NB4 (cell line): ENCODE measurements at regions not wholly inside any gene's neighbourhood (a gene's known extent, or its start where the extent isn't known, plus 50 kb on each side); places are given as distances from the start of the nearest gene placed in this dataset.

ENCODE experiments used
- DNase-seq: peaks from one replicate; pipeline ENCODE4 v3.0.0; 2010; ENCODE audit warnings: low read depth
- H3K4me3 ChIP-seq: one replicate; pipeline ENCODE4 v1.5.1; 2011; ENCODE audit warnings: mild to moderate bottlenecking, low read depth, low read length, moderate library complexity
- CTCF ChIP-seq: IDR thresholded peaks from one replicate; pipeline ENCODE4 v1.5.1; 2012; ENCODE audit warnings: low read depth, low read length
- MAX ChIP-seq: IDR thresholded peaks from 2 replicates; pipeline ENCODE4 v1.6.1; 2011; ENCODE audit warnings: low read depth, low read length
- MYC ChIP-seq: IDR thresholded peaks from 2 replicates; pipeline ENCODE4 v1.6.1; 2011; ENCODE audit warnings: low read depth, low read length
- POLR2A ChIP-seq: IDR thresholded peaks from 2 replicates; pipeline ENCODE4 v1.6.1; 2011; ENCODE audit warnings: mild to moderate bottlenecking; ENCODE audit not compliant: insufficient read length; ENCODE audit errors: extremely low read depth

DNA sequence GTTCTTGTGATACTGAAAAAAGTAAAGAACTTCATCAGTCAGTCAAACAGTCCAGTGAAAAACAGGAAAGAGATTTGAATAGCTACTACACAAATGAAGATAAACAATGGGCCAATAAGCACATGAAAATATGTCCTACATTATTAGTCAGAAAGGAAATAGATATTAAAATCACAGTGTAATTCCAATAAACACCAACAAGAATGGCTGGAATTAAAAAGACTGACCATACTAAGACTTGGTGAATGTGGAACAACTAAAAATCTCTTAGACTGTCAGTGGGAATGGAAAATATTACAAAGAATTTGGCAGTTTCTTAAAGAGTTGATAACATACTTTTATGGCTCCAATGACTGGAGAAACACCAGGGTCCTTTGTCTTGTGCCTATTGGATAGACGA is 241.8 kb upstream of the USP24 start:
- no peak for TF ChIP-seq MAX
- TF ChIP-seq CTCF: no peak
- TF ChIP-seq MYC: no peak
- TF ChIP-seq POLR2A: no peak
- no peak for DNase-seq
- no peak overlapping the region for H3K4me3 ChIP-seq

DNA sequence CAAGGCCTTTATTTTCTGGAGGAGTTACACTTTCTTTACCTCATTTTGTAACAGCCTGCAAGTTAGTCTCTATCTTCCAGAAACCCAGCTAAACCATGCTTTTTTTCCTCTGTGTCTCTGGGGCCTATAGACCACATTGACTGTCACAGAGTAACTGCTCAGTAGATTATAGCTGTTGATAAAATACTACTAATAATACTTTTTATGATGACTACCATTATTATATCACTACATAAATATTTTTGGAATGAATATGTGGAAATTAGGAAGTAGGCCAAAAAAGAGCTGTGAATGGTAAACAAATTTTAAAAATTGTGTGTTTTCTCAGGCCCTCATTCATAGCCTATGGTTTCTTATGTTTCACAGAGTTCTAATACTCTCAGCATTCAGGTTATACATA is 233.1 kb upstream of the USP24 start:
- H3K4me3 ChIP-seq: no peak overlapping the region
- TF ChIP-seq POLR2A (no peak), MYC (no peak), CTCF (no peak), MAX (no peak)
- no peak for DNase-seq

DNA sequence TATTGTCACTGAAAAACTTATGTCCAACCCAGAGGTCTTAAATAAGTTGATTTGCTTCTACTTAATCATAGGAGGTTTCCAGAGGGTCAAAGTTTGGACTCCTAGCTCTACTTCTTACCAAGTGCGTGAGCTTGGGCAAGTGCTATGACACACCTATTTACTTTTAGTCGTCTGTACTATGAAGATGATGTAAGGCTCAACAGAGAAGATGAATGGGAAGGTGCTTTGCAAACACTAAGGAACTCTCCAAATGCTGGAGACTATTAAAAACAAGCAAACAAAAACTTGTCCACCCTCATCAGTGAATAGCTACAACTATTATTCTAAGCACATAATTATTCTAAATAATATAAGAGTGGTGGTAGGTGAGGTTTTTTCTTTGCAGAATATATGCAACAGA is 232.3 kb upstream of the USP24 start:
- TF ChIP-seq POLR2A (no peak), MAX (no peak), CTCF (no peak), MYC (no peak)
- DNase-seq: no peak
- H3K4me3 ChIP-seq: no peak overlapping the region

DNA sequence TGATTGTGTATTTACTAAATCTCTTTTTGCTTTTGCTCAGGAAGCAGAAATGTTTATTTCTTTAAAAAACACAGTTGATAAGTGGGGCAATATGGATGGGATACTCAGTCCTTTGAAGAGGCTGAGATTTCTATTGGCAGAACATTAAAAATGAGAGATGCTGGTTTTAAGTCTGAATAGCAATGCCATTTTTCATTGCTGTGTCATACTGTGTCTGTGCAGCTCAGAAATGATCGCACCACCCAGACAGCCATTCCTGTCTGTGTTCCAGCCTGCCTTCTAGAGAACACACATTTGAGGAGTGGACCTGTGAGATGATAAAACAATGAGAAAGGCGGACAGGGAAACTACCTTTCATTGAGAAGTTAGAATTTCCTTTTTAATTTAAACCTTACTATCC is 231.2 kb upstream of the USP24 start:
- TF ChIP-seq CTCF (no peak), MYC (no peak), MAX (no peak), POLR2A (no peak)
- no peak for DNase-seq
- H3K4me3 ChIP-seq: no peak overlapping the region

GRCh38 chr1:55445416-55445815 is 230.3 kb upstream of the USP24 start:
- no peak overlapping the region for H3K4me3 ChIP-seq
- TF ChIP-seq POLR2A (no peak), CTCF (no peak), MAX (no peak), MYC (no peak)
- no peak for DNase-seq

DNA sequence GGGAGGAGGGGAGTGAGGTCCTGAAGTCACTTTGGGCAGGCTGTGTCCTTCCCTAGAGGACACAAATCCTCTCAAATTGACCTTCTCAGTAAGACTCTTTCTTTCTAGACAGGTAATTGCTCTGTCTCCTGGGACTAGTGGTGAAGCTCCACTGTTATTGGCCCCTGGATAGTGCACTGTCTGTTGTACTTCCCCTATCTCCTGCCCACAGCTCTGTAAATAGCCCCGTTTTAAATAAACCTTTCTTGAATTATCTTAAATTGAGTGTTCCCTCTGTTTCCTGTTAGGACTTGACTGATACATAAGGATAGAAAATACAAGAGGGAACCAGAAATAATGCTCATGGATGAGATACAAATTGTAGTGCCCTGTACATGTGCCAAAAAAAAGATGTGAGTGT is 229.5 kb upstream of the USP24 start:
- H3K4me3 ChIP-seq: no peak overlapping the region
- TF ChIP-seq MYC (no peak), POLR2A (no peak), CTCF (no peak), MAX (no peak)
- DNase-seq: peak; percentile 3
